Tibial artery (tissue), 4 donors: ENCODE measurements at regions not wholly inside any gene's neighbourhood (a gene's known extent, or its start where the extent isn't known, plus 50 kb on each side); places are given as distances from the start of the nearest gene placed in this dataset.
"Not testable (repeated sequence)": the region's sequence is repeated elsewhere in the genome, so short reads cannot be mapped to it uniquely, and the experiment has no call there.

Experiments used
- DNase-seq, 2 donors: peaks; one replicate each; pipeline ENCODE4 v3.0.0-alpha.2; 2019
- H3K27ac ChIP-seq, 2 donors: fragments of 200-600 bp; sonication (generic) in 1 of 2; 1 replicate in 1 of 2; 2 replicates in 1 of 2; pipeline ENCODE4 v1.5.1; 2018 to 2019; ENCODE audit warnings: mild to moderate bottlenecking in 1 of 2
- H3K27me3 ChIP-seq, 2 donors: fragments of 200-600 bp; sonication (generic) in 1 of 2; one replicate each; pipeline versions ENCODE4 v1.5.1 to v1.6.0; 2016 to 2019
- H3K36me3 ChIP-seq, 3 donors: fragments of 200-600 bp; sonication (generic) in 2 of 3; one replicate each; pipeline ENCODE4 v1.5.1; 2016 to 2019; ENCODE audit warnings: mild to moderate bottlenecking in 2 of 3
- H3K4me1 ChIP-seq, 4 donors: fragments of 200-600 bp; sonication (generic) in 2 of 4; 1 replicate in 3 of 4; 2 replicates in 1 of 4; pipeline ENCODE4 v1.5.1; 2016 to 2019
- H3K4me3 ChIP-seq, 2 donors: fragments of 200-600 bp; sonication (generic) in 1 of 2; 1 replicate in 1 of 2; 2 replicates in 1 of 2; pipeline ENCODE4 v1.5.1; 2018 to 2019; ENCODE audit warnings: mild to moderate bottlenecking in 2 of 2
- H3K9me3 ChIP-seq, 3 donors: fragments of 200-600 bp; sonication (generic) in 1 of 3; one replicate each; pipeline ENCODE4 v1.5.1; 2016 to 2019
- CTCF ChIP-seq, 2 experiments: fragments of 200-600 bp in 1 of 2; fragments of 450-650 bp in 1 of 2; IDR thresholded peaks; one replicate each; pipeline ENCODE4 v1.5.1; 2017 to 2019; ENCODE audit warnings: antibody characterized with exemption in 2 of 2, mild to moderate bottlenecking in 1 of 2, moderate library complexity in 1 of 2
- intact Hi-C: fragments of 100-400 bp; cut with DNase I; formaldehyde crosslinking; loops from one replicate; pipeline ENCODE4 v1.15.0; 2023; ENCODE audit warnings: low total_unique reads

DNA sequence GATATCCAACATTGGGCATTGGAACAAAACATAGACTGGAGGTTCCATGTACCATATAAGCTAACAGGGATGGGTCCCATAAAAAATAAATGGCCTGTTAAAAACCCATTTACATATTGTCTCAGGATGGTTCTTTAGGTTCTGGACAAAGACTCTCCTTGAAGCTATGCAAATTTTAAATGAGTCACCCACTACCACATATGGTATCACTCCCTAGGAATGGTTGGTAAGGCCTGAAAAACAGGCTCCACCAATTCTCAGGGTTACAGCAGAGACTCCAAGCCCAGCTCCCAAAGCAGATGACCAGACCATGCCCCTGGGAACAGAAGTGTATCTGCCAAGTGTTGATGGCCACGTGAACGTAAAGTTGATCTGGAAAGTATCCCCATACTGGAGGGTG is 190.7 kb upstream of the SPHKAP start:
- peaks cover 0 to 7% (median 3%) of the 10 kb centered on the region in 4 donors for H3K4me1 ChIP-seq
- no peaks in the 10 kb centered on the region for H3K27me3 ChIP-seq
- no peak overlapping the region for H3K4me3 ChIP-seq
- H3K9me3 ChIP-seq = no peaks in the 10 kb centered on the region
- no peak for DNase-seq
- no peak overlapping the region for H3K27ac ChIP-seq
- no peak for TF ChIP-seq CTCF (IDR thresholded peaks at IDR 0.05)
- intact Hi-C loops = no loop called here
- H3K36me3 ChIP-seq = no peaks in the 10 kb centered on the region

DNA sequence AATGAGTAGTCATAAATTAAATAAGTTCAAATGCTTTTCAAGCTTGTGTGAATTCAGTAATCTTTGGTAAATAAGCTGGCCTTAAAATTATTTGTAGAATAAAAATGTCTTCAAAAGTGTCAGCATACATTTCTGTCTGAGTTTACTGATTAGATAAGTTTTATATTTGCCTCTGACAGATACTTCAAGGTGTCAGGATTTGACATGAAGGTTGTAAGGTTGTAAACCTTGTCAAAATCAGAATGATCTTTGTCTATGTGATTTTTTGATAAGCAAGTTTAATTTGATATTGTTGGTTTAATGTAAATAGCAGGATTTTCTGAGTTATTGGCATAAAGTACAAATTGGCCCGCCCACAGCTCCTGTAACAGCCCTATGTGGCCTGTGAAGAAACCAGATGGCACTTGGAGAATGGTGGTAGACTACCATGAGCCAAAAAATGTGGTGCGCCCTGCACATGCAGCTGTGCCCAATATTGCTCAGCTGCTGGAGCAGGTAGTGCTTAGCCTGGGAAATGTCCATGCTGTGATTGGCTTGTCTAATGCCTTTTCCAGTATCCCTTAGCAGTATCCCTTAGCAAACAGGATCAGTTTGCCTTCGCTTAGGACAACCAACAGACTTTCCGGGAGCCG is 188.0 kb upstream of the SPHKAP start:
- Histone ChIP-seq H3K9me3 (no peaks in the 10 kb centered on the region), H3K36me3 (no peaks in the 10 kb centered on the region), H3K4me3 (no peak overlapping the region), H3K27ac (no peak overlapping the region), H3K27me3 (no peaks in the 10 kb centered on the region), H3K4me1 (peaks cover 0 to 5% (median under 1%) of the 10 kb centered on the region in 4 donors)
- intact Hi-C loops = no loop called here
- TF ChIP-seq CTCF (IDR thresholded peaks at IDR 0.05) = no peak
- no peak for DNase-seq

DNA sequence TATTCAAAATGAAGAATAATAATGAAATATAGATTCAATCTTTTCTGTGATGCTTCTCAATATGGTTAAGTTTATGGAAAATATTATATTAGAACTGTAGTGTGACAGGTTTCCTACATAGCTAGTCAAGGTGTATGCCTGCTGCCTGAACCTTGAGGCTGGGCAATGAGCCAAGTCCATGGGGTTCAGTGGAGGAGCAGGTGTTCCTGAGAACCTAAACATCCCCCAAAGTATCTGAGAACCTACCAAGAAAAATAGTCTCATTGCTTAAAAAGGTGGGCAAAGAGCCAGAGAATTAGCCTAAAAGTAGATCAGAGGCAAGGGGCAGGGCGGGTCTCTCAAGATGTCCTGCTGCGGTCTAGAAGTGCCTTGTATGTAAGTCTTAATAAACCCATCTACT is 185.9 kb upstream of the SPHKAP start:
- no peak for DNase-seq
- no peak for TF ChIP-seq CTCF (IDR thresholded peaks at IDR 0.05)
- intact Hi-C loops = no loop called here

DNA sequence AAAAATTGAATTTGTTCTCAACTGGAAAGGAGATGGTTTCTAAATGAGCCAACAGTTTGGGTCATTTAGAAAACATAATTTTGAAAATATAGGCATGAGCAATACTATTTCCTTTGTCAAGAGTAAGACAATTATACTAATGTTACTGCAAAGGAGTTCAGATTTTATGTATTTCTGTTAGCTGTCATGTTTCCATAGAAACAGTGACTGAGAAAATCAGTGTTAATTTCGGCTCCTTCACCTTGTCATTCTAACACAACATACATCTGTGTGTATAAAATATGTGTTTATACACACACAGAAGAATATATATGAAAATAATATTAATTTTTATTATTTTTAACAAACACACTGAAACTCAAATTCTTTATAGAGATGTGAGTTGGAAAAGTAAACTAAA is 178.0 kb upstream of the SPHKAP start:
- TF ChIP-seq CTCF (IDR thresholded peaks at IDR 0.05) = no peak
- no peaks in the 10 kb centered on the region for H3K27me3 ChIP-seq
- no peaks in the 10 kb centered on the region for H3K4me1 ChIP-seq
- no peak overlapping the region for H3K4me3 ChIP-seq
- no peak for DNase-seq
- intact Hi-C loops = no loop called here
- H3K36me3 ChIP-seq = no peaks in the 10 kb centered on the region
- H3K27ac ChIP-seq = no peak overlapping the region
- H3K9me3 ChIP-seq = no peaks in the 10 kb centered on the region

More for the DNA sequence above, 185.9 kb upstream of the SPHKAP start:
- Histone ChIP-seq H3K27ac (no peak overlapping the region), H3K27me3 (no peaks in the 10 kb centered on the region), H3K9me3 (no peaks in the 10 kb centered on the region), H3K36me3 (no peaks in the 10 kb centered on the region), H3K4me1 (no peaks in the 10 kb centered on the region), H3K4me3 (no peak overlapping the region)

DNA sequence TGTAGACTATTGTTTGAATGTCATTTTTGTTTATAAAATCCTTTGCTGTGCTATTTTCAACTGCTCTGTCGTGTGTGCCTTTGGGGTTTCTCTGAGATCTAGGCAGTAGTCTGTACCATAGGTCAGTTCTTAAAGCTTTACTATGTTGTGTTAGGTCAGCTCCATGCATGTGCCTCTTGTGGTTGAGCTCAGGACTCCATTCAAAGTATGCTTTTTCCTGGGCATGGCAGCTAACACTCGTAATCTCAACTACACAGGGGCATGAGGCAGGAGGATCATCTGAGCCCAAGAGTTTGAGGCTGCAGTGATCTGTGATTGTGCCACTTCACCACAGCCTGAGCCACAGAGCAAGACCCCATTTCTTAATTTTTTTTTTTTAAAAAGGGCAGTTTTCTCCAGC is 174.4 kb upstream of the SPHKAP start:
- H3K27me3 ChIP-seq = no peaks in the 10 kb centered on the region
- H3K4me3 ChIP-seq = no peak overlapping the region
- no peaks in the 10 kb centered on the region for H3K36me3 ChIP-seq
- DNase-seq = no peak
- H3K9me3 ChIP-seq = no peaks in the 10 kb centered on the region
- no peak for TF ChIP-seq CTCF (IDR thresholded peaks at IDR 0.05)
- H3K4me1 ChIP-seq = no peaks in the 10 kb centered on the region
- intact Hi-C loops = no loop called here
- H3K27ac ChIP-seq = no peak overlapping the region

DNA sequence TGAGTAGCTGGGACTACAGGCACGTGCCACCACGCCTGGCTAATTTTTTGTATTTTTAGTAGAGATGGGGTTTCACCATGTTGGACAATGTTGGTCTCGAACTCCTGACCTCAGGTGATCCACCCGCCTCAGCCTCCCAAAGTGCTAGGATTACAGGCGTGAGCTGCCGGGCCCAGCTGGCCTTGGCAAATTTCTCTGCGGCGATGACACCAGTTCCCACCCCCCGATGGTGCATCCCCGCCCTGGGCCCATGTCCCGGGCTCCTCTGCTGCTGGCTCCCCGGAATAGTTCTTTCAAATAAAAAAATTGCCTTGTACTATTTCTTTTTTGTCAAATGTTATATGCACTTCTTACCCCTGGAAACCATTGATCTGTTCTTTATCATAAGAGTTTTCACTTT is 171.5 kb upstream of the SPHKAP start:
- DNase-seq, H3K27ac ChIP-seq, H3K9me3 ChIP-seq, H3K36me3 ChIP-seq, intact Hi-C loops, H3K4me3 ChIP-seq, H3K4me1 ChIP-seq, H3K27me3 ChIP-seq: not testable (repeated sequence)
